Ishikawa (cell line): ENCODE measurements at regions not wholly inside any gene's neighbourhood (a gene's known extent, or its start where the extent isn't known, plus 50 kb on each side); places are given as distances from the start of the nearest gene placed in this dataset.

Experiments
- CEBPB ChIP-seq: IDR thresholded peaks from 2 replicates; pipeline ENCODE4 v1.6.1; 2012
- CREB1 ChIP-seq: IDR thresholded peaks from 2 replicates; pipeline ENCODE4 v1.6.1; 2012; ENCODE audit warnings: low read depth
- EGR1 ChIP-seq: IDR thresholded peaks from 2 replicates; pipeline ENCODE4 v1.6.1; 2012
- EP300 ChIP-seq: IDR thresholded peaks from 2 replicates; pipeline ENCODE4 v1.6.1; 2012; ENCODE audit warnings: borderline replicate concordance
- FOXM1 ChIP-seq: IDR thresholded peaks from 2 replicates; pipeline ENCODE4 v1.6.1; 2012; ENCODE audit warnings: low read depth, borderline replicate concordance
- NFIC ChIP-seq: IDR thresholded peaks from 2 replicates; pipeline ENCODE4 v1.6.1; 2012
- RAD21 ChIP-seq: IDR thresholded peaks from 2 replicates; pipeline ENCODE4 v1.6.1; 2012; ENCODE audit warnings: low read depth
- REST ChIP-seq: IDR thresholded peaks from 2 replicates; pipeline ENCODE4 v1.6.1; 2012; ENCODE audit warnings: low read depth, mild to moderate bottlenecking
- TAF1 ChIP-seq: IDR thresholded peaks from 2 replicates; pipeline ENCODE4 v1.6.1; 2012; ENCODE audit warnings: low read depth, mild to moderate bottlenecking
- TCF12 ChIP-seq: IDR thresholded peaks from 2 replicates; pipeline ENCODE4 v1.6.1; 2012; ENCODE audit warnings: low read depth
- TEAD4 ChIP-seq: IDR thresholded peaks from 2 replicates; pipeline ENCODE4 v1.6.1; 2012
- YY1 ChIP-seq: IDR thresholded peaks from 2 replicates; pipeline ENCODE4 v1.6.1; 2012; ENCODE audit warnings: low read depth
- ZBTB7A ChIP-seq: IDR thresholded peaks from 2 replicates; pipeline ENCODE4 v1.6.1; 2012; ENCODE audit warnings: low read depth
- TF ChIP-seq, protein P1 (sequence below): IDR thresholded peaks from 2 replicates; pipeline ENCODE4 v1.6.1; 2012
- TF ChIP-seq, protein P2 (sequence below): IDR thresholded peaks from 2 replicates; pipeline ENCODE4 v1.6.1; 2012

DNA sequence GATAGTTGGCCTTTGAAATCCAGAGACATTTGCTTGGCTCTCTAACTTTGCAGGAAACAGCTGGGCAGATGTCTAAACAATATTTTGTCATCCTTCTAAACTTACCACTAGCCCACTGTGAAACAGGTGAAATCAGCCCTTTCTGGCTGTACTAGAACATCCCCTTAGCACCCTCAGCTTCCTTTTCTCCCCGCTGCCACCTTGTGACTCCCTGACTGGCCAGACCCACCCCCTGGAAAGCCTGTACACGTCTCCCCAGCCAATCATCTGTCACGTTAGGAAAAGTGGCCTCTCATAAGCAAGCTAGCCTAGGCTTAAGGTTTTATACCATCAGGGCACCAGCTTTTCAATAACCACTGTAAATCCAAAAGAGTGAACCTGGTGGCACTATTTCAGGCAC, 88.6 kb upstream of the E2F3 start:
- no peak for TF ChIP-seq ZBTB7A
- TF ChIP-seq, protein P1, sequence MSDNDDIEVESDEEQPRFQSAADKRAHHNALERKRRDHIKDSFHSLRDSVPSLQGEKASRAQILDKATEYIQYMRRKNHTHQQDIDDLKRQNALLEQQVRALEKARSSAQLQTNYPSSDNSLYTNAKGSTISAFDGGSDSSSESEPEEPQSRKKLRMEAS = no peak

DNA sequence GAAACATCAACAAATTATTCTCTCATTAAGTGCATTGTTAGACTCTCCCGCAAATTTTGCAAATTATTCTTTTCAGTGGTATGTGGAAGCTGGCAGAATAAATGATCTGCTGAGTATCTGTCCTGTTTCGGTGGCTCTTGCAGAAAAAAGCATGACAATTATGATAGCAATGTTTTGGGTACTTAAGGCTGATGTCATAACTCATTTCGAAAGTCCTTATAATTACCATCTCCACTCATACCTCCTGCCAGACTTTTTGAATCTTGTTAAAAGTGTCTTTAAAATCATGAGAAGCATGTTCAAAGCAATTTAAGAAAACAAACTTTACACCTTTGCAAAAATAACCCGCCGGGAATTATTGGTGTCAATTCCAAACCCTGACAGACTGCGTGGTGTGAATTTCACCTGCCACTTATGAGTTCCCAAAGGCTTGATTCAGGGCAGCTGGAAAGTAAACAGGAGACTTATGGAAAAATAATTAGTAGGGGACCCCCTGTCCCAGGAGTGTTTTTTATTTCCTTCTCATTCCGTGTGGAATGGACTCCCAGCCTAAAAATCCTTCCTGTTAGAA, 87.6 kb upstream of the E2F3 start:
- TF ChIP-seq FOXM1 (no peak), NFIC (no peak), TEAD4 (no peak), CEBPB (no peak), YY1 (no peak), EP300 (no peak), TAF1 (no peak), ZBTB7A (no peak), EGR1 (no peak), CREB1 (no peak), RAD21 (no peak), REST (no peak), TCF12 (no peak)
- TF ChIP-seq, protein P2, sequence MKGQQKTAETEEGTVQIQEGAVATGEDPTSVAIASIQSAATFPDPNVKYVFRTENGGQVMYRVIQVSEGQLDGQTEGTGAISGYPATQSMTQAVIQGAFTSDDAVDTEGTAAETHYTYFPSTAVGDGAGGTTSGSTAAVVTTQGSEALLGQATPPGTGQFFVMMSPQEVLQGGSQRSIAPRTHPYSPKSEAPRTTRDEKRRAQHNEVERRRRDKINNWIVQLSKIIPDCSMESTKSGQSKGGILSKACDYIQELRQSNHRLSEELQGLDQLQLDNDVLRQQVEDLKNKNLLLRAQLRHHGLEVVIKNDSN = no peak
- TF ChIP-seq, protein P1 = no peak

DNA sequence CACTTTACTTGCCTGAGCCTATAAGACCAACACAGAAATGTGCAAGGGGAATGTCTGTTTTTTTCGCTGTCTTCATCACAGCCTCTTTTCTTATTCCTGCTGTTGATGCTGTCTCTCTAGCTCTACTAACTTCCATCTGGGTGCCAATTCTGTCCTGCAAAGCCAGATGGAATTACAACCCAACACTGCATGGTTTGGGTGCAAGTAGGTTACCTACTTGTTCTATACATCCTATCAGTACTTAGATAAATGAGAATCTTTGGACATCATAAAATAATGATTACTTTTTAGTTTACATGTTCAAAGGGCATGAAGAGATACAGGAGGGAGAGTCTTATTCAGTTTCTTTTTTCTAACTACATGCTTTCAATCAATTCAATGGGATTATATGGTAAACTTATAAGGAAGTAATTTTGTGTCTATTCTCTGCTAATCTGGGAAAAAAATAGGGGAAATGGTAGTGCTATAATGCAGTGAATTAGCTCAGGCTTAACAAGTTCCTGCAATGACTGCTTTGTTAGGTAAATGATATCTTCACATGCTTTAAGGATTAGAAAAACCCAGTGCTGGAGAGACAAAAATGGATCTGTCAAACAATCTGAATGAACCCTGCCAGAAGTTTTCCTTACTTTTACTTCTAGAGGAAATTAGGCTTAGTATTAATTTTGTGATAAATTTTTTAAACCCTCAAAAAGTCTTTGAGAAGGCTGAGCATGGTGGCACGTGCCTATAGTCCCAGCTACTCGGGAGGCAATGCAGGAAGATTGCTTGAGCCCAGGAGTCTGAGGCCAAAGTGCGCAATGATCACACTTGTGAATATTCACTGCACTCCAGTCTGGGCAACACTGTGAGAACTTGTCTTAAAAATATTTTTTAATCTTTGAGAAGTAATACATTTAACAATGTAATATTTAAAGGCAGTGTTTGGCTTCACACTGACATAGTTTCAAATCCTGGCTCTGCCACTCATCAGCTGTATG, 86.5 kb upstream of the E2F3 start:
- TF ChIP-seq CREB1 (no peak), ZBTB7A (no peak), EGR1 (no peak), NFIC (no peak)

GRCh38 chr6:20317430-20317829, 84.2 kb upstream of the E2F3 start:
- TF ChIP-seq CREB1 (no peak), YY1 (no peak), FOXM1 (no peak), TAF1 (no peak), REST (no peak), RAD21 (no peak), TEAD4 (no peak)
- TF ChIP-seq, protein P1 = no peak

GRCh38 chr6:20318851-20319387, 82.8 kb upstream of the E2F3 start:
- no peak for TF ChIP-seq EGR1
- TF ChIP-seq NFIC = no peak
- TF ChIP-seq FOXM1 = no peak
- no peak for TF ChIP-seq YY1

GRCh38 chr6:20319520-20320357, 81.9 kb upstream of the E2F3 start:
- TF ChIP-seq TCF12 = no peak
- TF ChIP-seq, protein P1 = no peak
- TF ChIP-seq CEBPB = no peak
- no peak for TF ChIP-seq REST
- TF ChIP-seq, protein P2 = no peak
- TF ChIP-seq ZBTB7A = no peak
- TF ChIP-seq RAD21 = no peak
- TF ChIP-seq FOXM1 = no peak
- TF ChIP-seq YY1 = no peak
- TF ChIP-seq CREB1 = no peak
- TF ChIP-seq EP300 = no peak
- no peak for TF ChIP-seq TAF1
- no peak for TF ChIP-seq EGR1
- TF ChIP-seq NFIC = no peak
- TF ChIP-seq TEAD4 = no peak
